ENCODE measurements at regions not wholly inside any gene's neighbourhood (a gene's known extent, or its start where the extent isn't known, plus 50 kb on each side); places are given as distances from the start of the nearest gene placed in this dataset.

GRCh38 chr21:36572039-36572438 is 92.1 kb upstream of the CLDN14 start:
- no peak overlapping the region for H3K27ac ChIP-seq (ENCODE audit: extremely low read length, insufficient read depth, low read length)
- no peak overlapping the region for H3K4me3 ChIP-seq (replicated peaks in 1 of 3; ENCODE audit: insufficient read depth in 1 of 3, low read depth in 2 of 3, low read length in 3 of 3)
- ChIA-PET CTCF (ENCODE audit: low intra/inter-chr PET ratio, low total read pairs) (no interaction called here), POLR2A (no interaction called here)
- H3K79me2 ChIP-seq (ENCODE audit: insufficient read depth, low read length) = no peaks in the 10 kb centered on the region
- DNase-seq (ENCODE audit: low spot score) = no peak
- no TSS peak for BruUV-seq (replicated peaks)
- in situ Hi-C loops (cut with HindIII; ENCODE audit: extremely low pct_ligation_motif_present, low pct_unique_long_range_greater_than_20kb) (no loop called here), intact Hi-C loops (cut with micrococcal nuclease; ENCODE audit: unreplicated experiment) (no loop called here)
- no peaks in the 10 kb centered on the region for H3K9me3 ChIP-seq (ENCODE audit: low read length)
- 66% methylated on average over 6 of the region's 7 CpGs for WGBS (ENCODE audit: low lambda C conversion rate)
- H3K27me3 ChIP-seq (ENCODE audit: control insufficient read depth in 1 of 2, insufficient read depth in 2 of 2, low read length in 2 of 2) = peaks cover 0 to 4% of the 10 kb centered on the region in 2 experiments; a peak in 2 of 5 replicates
- H4K20me1 ChIP-seq (ENCODE audit: insufficient read depth, low read length) = no peaks in the 10 kb centered on the region
- H3K9ac ChIP-seq (ENCODE audit: insufficient read depth, low read depth, low read length) = no peak overlapping the region
- no peak overlapping the region for H3K4me2 ChIP-seq (ENCODE audit: low read depth, low read length)
- FAIRE-seq = no peak
- no peak overlapping the region for H2AFZ ChIP-seq (ENCODE audit: low read length)
- TF ChIP-seq ZNF777 (CRISPR knock-in tag; IDR thresholded peaks at IDR 0.05) (no peak), ZNF597 (CRISPR knock-in tag; IDR thresholded peaks at IDR 0.05) (no peak), HNRNPL (IDR thresholded peaks at IDR 0.05; ENCODE audit: low read depth, low read length) (no peak), STAG1 (CRISPR knock-in tag; IDR thresholded peaks at IDR 0.05) (no peak), KMT2A (CRISPR knock-in tag; IDR thresholded peaks at IDR 0.05) (no peak), ZNF10 (CRISPR knock-in tag; IDR thresholded peaks at IDR 0.05; ENCODE audit: borderline replicate concordance, low read depth) (no peak), CCAR2 (optimal IDR thresholded peaks at IDR 0.05; ENCODE audit: low read depth, low read length) (no peak), PHF5A (CRISPR knock-in tag; IDR thresholded peaks at IDR 0.05; ENCODE audit: low read depth, unreplicated experiment) (no peak), HNF4G (IDR thresholded peaks at IDR 0.05; ENCODE audit: borderline replicate concordance, low read depth, low read length) (no peak), HNF4G (CRISPR knock-in tag; IDR thresholded peaks at IDR 0.05; ENCODE audit: borderline replicate concordance, low read depth) (no peak), ZNF512 (CRISPR knock-in tag; IDR thresholded peaks at IDR 0.05) (no peak), ZNF253 (CRISPR knock-in tag; IDR thresholded peaks at IDR 0.05; ENCODE audit: borderline replicate concordance) (no peak), ZNF878 (CRISPR knock-in tag; IDR thresholded peaks at IDR 0.05) (no peak), GLI4 (CRISPR knock-in tag; IDR thresholded peaks at IDR 0.05; ENCODE audit: borderline replicate concordance) (no peak), AGO2 (optimal IDR thresholded peaks at IDR 0.05; ENCODE audit: low read depth, low read length) (no peak), RAD51 (IDR thresholded peaks at IDR 0.05; ENCODE audit: borderline replicate concordance) (no peak), RARA (CRISPR knock-in tag; IDR thresholded peaks at IDR 0.05) (no peak), HCFC1 (IDR thresholded peaks at IDR 0.05; ENCODE audit: low read depth, low read length) (no peak), ZNF572 (CRISPR knock-in tag; IDR thresholded peaks at IDR 0.05) (no peak)
- no peaks in the 10 kb centered on the region for H3K4me1 ChIP-seq (ENCODE audit: insufficient read depth, low read length)
- H3K36me3 ChIP-seq (replicated peaks in 1 of 2; ENCODE audit: control insufficient read depth in 1 of 2, insufficient read depth in 2 of 2, low read length in 2 of 2) = no peaks in the 10 kb centered on the region
- ATAC-seq = no peak

Data from HepG2 (cell line).